ENCODE measurements at regions not wholly inside any gene's neighbourhood (a gene's known extent, or its start where the extent isn't known, plus 50 kb on each side); places are given as distances from the start of the nearest gene placed in this dataset.

DNA sequence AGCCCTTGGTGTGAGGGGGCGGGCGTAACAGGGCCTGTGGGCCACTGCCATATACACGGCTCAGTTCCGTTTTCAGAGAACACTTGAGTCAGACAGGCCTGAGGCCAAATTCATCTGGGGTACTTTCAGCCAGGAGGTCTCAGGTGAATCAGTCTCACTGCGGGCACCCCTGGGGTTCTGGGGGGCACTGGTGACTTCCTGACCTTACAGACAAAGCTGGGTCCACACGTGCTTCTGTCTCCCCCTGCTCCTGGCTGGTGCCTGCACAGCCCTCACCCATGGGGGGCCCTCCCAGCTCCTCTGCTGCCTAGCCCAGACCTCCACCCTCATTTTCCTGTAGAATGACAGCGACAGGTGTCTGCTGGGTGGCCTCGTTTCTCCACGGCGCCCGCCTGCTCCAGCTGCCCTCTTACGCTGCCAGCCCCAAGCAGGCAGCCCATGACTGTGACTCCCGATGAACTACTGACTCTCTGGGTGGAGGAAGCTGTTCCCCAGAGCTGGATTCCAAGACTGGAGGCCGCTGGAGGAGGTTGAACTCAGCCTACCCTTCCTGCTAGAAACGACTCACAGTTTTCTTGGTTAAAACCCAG, 374.1 kb upstream of the IRX4 start (continued):
- TF ChIP-seq, protein P1, sequence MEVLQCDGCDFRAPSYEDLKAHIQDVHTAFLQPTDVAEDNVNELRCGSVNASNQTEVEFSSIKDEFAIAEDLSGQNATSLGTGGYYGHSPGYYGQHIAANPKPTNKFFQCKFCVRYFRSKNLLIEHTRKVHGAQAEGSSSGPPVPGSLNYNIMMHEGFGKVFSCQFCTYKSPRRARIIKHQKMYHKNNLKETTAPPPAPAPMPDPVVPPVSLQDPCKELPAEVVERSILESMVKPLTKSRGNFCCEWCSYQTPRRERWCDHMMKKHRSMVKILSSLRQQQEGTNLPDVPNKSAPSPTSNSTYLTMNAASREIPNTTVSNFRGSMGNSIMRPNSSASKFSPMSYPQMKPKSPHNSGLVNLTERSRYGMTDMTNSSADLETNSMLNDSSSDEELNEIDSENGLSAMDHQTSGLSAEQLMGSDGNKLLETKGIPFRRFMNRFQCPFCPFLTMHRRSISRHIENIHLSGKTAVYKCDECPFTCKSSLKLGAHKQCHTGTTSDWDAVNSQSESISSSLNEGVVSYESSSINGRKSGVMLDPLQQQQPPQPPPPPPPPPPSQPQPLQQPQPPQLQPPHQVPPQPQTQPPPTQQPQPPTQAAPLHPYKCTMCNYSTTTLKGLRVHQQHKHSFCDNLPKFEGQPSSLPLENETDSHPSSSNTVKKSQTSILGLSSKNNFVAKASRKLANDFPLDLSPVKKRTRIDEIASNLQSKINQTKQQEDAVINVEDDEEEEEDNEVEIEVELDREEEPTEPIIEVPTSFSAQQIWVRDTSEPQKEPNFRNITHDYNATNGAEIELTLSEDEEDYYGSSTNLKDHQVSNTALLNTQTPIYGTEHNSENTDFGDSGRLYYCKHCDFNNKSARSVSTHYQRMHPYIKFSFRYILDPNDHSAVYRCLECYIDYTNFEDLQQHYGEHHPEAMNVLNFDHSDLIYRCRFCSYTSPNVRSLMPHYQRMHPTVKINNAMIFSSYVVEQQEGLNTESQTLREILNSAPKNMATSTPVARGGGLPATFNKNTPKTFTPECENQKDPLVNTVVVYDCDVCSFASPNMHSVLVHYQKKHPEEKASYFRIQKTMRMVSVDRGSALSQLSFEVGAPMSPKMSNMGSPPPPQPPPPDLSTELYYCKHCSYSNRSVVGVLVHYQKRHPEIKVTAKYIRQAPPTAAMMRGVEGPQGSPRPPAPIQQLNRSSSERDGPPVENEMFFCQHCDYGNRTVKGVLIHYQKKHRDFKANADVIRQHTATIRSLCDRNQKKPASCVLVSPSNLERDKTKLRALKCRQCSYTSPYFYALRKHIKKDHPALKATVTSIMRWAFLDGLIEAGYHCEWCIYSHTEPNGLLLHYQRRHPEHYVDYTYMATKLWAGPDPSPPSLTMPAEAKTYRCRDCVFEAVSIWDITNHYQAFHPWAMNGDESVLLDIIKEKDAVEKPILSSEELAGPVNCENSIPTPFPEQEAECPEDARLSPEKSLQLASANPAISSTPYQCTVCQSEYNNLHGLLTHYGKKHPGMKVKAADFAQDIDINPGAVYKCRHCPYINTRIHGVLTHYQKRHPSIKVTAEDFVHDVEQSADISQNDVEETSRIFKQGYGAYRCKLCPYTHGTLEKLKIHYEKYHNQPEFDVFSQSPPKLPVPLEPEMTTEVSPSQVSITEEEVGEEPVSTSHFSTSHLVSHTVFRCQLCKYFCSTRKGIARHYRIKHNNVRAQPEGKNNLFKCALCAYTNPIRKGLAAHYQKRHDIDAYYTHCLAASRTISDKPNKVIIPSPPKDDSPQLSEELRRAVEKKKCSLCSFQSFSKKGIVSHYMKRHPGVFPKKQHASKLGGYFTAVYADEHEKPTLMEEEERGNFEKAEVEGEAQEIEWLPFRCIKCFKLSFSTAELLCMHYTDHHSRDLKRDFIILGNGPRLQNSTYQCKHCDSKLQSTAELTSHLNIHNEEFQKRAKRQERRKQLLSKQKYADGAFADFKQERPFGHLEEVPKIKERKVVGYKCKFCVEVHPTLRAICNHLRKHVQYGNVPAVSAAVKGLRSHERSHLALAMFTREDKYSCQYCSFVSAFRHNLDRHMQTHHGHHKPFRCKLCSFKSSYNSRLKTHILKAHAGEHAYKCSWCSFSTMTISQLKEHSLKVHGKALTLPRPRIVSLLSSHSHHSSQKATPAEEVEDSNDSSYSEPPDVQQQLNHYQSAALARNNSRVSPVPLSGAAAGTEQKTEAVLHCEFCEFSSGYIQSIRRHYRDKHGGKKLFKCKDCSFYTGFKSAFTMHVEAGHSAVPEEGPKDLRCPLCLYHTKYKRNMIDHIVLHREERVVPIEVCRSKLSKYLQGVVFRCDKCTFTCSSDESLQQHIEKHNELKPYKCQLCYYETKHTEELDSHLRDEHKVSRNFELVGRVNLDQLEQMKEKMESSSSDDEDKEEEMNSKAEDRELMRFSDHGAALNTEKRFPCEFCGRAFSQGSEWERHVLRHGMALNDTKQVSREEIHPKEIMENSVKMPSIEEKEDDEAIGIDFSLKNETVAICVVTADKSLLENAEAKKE (CRISPR knock-in tag; IDR thresholded peaks at IDR 0.05) = no peak
- no peak for TF ChIP-seq EZH2 (IDR thresholded peaks at IDR 0.05; ENCODE audit: low read depth, unreplicated experiment)
- TF ChIP-seq ZNF331 (CRISPR knock-in tag; IDR thresholded peaks at IDR 0.05; ENCODE audit: low read depth) = no peak
- no peak for TF ChIP-seq EZH2phosphoT487 (IDR thresholded peaks at IDR 0.05; ENCODE audit: unreplicated experiment)
- TF ChIP-seq, protein P2, sequence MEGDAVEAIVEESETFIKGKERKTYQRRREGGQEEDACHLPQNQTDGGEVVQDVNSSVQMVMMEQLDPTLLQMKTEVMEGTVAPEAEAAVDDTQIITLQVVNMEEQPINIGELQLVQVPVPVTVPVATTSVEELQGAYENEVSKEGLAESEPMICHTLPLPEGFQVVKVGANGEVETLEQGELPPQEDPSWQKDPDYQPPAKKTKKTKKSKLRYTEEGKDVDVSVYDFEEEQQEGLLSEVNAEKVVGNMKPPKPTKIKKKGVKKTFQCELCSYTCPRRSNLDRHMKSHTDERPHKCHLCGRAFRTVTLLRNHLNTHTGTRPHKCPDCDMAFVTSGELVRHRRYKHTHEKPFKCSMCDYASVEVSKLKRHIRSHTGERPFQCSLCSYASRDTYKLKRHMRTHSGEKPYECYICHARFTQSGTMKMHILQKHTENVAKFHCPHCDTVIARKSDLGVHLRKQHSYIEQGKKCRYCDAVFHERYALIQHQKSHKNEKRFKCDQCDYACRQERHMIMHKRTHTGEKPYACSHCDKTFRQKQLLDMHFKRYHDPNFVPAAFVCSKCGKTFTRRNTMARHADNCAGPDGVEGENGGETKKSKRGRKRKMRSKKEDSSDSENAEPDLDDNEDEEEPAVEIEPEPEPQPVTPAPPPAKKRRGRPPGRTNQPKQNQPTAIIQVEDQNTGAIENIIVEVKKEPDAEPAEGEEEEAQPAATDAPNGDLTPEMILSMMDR (conservative IDR thresholded peaks at IDR 0.05; ENCODE audit: low read depth in 2 of 2) = no peak
- TF ChIP-seq CREB1 (CRISPR knock-in tag; IDR thresholded peaks at IDR 0.05; ENCODE audit: low read depth) = no peak
- TF ChIP-seq NANOG (IDR thresholded peaks at IDR 0.05; ENCODE audit: borderline replicate concordance) = no peak
- TF ChIP-seq POLR2AphosphoS5 (IDR thresholded peaks at IDR 0.05; ENCODE audit: low read depth) = no peak
- TF ChIP-seq, protein P3, sequence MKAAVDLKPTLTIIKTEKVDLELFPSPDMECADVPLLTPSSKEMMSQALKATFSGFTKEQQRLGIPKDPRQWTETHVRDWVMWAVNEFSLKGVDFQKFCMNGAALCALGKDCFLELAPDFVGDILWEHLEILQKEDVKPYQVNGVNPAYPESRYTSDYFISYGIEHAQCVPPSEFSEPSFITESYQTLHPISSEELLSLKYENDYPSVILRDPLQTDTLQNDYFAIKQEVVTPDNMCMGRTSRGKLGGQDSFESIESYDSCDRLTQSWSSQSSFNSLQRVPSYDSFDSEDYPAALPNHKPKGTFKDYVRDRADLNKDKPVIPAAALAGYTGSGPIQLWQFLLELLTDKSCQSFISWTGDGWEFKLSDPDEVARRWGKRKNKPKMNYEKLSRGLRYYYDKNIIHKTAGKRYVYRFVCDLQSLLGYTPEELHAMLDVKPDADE (IDR thresholded peaks at IDR 0.05) = no peak

Data from GM23338 (cell line).